GM21360 (cell line): ENCODE measurements at regions not wholly inside any gene's neighbourhood (a gene's known extent, or its start where the extent isn't known, plus 50 kb on each side); places are given as distances from the start of the nearest gene placed in this dataset.
"Not testable (repeated sequence)": the region's sequence is repeated elsewhere in the genome, so short reads cannot be mapped to it uniquely, and the experiment has no call there.

ENCODE experiments used
- ATAC-seq: cut with Tn5 transposase; IDR thresholded peaks from one replicate; pipeline ENCODE4 v1.9.1; 2021; ENCODE audit warnings: mild to moderate bottlenecking, moderate library complexity; ENCODE audit not compliant: unreplicated experiment

- ATAC-seq: no peak
Observed at GRCh38 chr2:193476171-193476800, 1281.6 kb upstream of the TMEFF2 start.

GRCh38 chr2:193475038-193475437 is 1280.3 kb upstream of the TMEFF2 start:
- no peak for ATAC-seq

GRCh38 chr2:193469251-193469650 is 1274.5 kb upstream of the TMEFF2 start:
- ATAC-seq: no peak

- no peak for ATAC-seq
Observed at GRCh38 chr2:193467276-193467987, 1272.7 kb upstream of the TMEFF2 start.

- no peak for ATAC-seq
Observed at GRCh38 chr2:193463011-193463410, 1268.3 kb upstream of the TMEFF2 start.

GRCh38 chr2:193462411-193462810 is 1267.7 kb upstream of the TMEFF2 start:
- no peak for ATAC-seq

GRCh38 chr2:193461431-193461934 is 1266.8 kb upstream of the TMEFF2 start:
- ATAC-seq: no peak

- no peak for ATAC-seq
Observed at GRCh38 chr2:193446967-193447366, 1252.2 kb upstream of the TMEFF2 start.

- ATAC-seq: no peak
Observed at GRCh38 chr2:193442293-193442692, 1247.6 kb upstream of the TMEFF2 start.

GRCh38 chr2:193428336-193428818 is 1233.6 kb upstream of the TMEFF2 start:
- no peak for ATAC-seq

GRCh38 chr2:193412368-193412767 is 1217.6 kb upstream of the TMEFF2 start:
- ATAC-seq: not testable (repeated sequence)

- no peak for ATAC-seq
Observed at GRCh38 chr2:193409951-193410350, 1215.2 kb upstream of the TMEFF2 start.

- no peak for ATAC-seq
Observed at GRCh38 chr2:193382583-193382982, 1187.8 kb upstream of the TMEFF2 start.

GRCh38 chr2:193377789-193378188 is 1183.1 kb upstream of the TMEFF2 start:
- no peak for ATAC-seq

GRCh38 chr2:193373120-193373519 is 1178.4 kb upstream of the TMEFF2 start:
- ATAC-seq: no peak

- ATAC-seq: no peak
Observed at GRCh38 chr2:193371200-193371599, 1176.5 kb upstream of the TMEFF2 start.

GRCh38 chr2:193368615-193369014 is 1173.9 kb upstream of the TMEFF2 start:
- ATAC-seq: no peak

- ATAC-seq: no peak
Observed at GRCh38 chr2:193357508-193357907, 1162.8 kb upstream of the TMEFF2 start.

GRCh38 chr2:193352665-193353242 is 1158.0 kb upstream of the TMEFF2 start:
- ATAC-seq: not testable (repeated sequence)

- ATAC-seq: no peak
Observed at GRCh38 chr2:193350509-193350908, 1155.8 kb upstream of the TMEFF2 start.

- no peak for ATAC-seq
Observed at GRCh38 chr2:193349642-193350041, 1154.9 kb upstream of the TMEFF2 start.

GRCh38 chr2:193348055-193348454 is 1153.3 kb upstream of the TMEFF2 start:
- ATAC-seq: no peak
